GM23338 (cell line): ENCODE measurements at regions not wholly inside any gene's neighbourhood (a gene's known extent, or its start where the extent isn't known, plus 50 kb on each side); places are given as distances from the start of the nearest gene placed in this dataset.

ENCODE experiments used
- ATAC-seq: fragments of 200-7000 bp; cut with Tn5 transposase; 3 replicates; pipeline ENCODE4 v1.9.1; 2020
- DNase-seq: peaks from one replicate; pipeline ENCODE4 v3.0.0-alpha.2; 2015; ENCODE audit warnings: low spot score
- H2AFZ ChIP-seq: fragments of 200-600 bp; sonication (generic); 2 replicates; pipeline ENCODE4 v1.8.0; 2016; ENCODE audit warnings: antibody characterized with exemption, mild to moderate bottlenecking, moderate library complexity
- H3F3A ChIP-seq: fragments of 200-600 bp; sonication (generic); replicated peaks from 2 replicates; pipeline ENCODE4 v1.8.0; 2017; ENCODE audit warnings: antibody characterized with exemption, mixed run types, low read depth
- H3K27ac ChIP-seq: fragments of 200-600 bp; sonication (generic); 2 replicates; pipeline ENCODE4 v1.6.1; 2016; ENCODE audit warnings: low read depth
- H3K27me3 ChIP-seq: fragments of 200-600 bp; sonication (generic); 2 replicates; pipeline ENCODE4 v1.8.0; 2016; ENCODE audit warnings: mild to moderate bottlenecking, mixed run types, moderate library complexity; ENCODE audit not compliant: insufficient read depth
- H3K36me3 ChIP-seq: fragments of 200-600 bp; sonication (generic); 2 replicates; pipeline ENCODE4 v1.8.0; 2016; ENCODE audit warnings: mild to moderate bottlenecking; ENCODE audit not compliant: insufficient read depth
- H3K4me1 ChIP-seq: fragments of 200-600 bp; sonication (generic); 2 replicates; pipeline ENCODE4 v1.8.0; 2016; ENCODE audit warnings: mild to moderate bottlenecking, moderate library complexity; ENCODE audit not compliant: insufficient read depth
- H3K4me2 ChIP-seq: fragments of 200-600 bp; sonication (generic); 2 replicates; pipeline ENCODE4 v1.7.1; 2017; ENCODE audit warnings: mixed run types
- H3K4me3 ChIP-seq: fragments of 200-600 bp; sonication (generic); 2 replicates; pipeline ENCODE4 v1.6.1; 2016; ENCODE audit warnings: mixed run types
- H3K79me2 ChIP-seq: fragments of 200-600 bp; sonication (generic); replicated peaks from 2 replicates; pipeline ENCODE4 v1.8.0; 2017; ENCODE audit warnings: mild to moderate bottlenecking; ENCODE audit not compliant: insufficient read depth
- H3K9me2 ChIP-seq: fragments of 200-600 bp; sonication (generic); 2 replicates; pipeline ENCODE4 v1.8.0; 2017; ENCODE audit not compliant: insufficient read depth
- H4K20me1 ChIP-seq: fragments of 200-600 bp; sonication (generic); replicated peaks from 2 replicates; pipeline ENCODE4 v1.8.0; 2017; ENCODE audit warnings: mild to moderate bottlenecking; ENCODE audit not compliant: insufficient read depth
- H3K27ac Mint-ChIP-seq: 2 replicates; pipeline ENCODE4 v1.8.0; 2020; ENCODE audit warnings: inconsistent platforms, mild to moderate bottlenecking, moderate library complexity, mixed read lengths
- H3K27me3 Mint-ChIP-seq: 3 replicates; pipeline ENCODE4 v1.8.0; 2022; ENCODE audit warnings: low read depth, mild to moderate bottlenecking, moderate library complexity, mixed read lengths, inconsistent platforms; ENCODE audit not compliant: insufficient read depth, poor library complexity
- H3K36me3 Mint-ChIP-seq: 3 replicates; pipeline ENCODE4 v1.8.0; 2021; ENCODE audit warnings: low read depth, mild to moderate bottlenecking, inconsistent platforms, moderate library complexity, mixed read lengths
- H3K4me1 Mint-ChIP-seq: 3 replicates; pipeline ENCODE4 v1.8.0; 2020; ENCODE audit warnings: mild to moderate bottlenecking, inconsistent platforms, mixed read lengths
- H3K4me3 Mint-ChIP-seq: 3 replicates; pipeline ENCODE4 v1.8.0; 2021; ENCODE audit warnings: moderate library complexity, mild to moderate bottlenecking, inconsistent platforms, mixed read lengths
- H3K9me3 Mint-ChIP-seq: 3 replicates; pipeline ENCODE4 v1.8.0; 2020; ENCODE audit warnings: moderate library complexity, mild to moderate bottlenecking, inconsistent platforms, mixed read lengths
- CREB1 ChIP-seq: fragments of 250-450 bp; sonication (Bioruptor Pico); IDR thresholded peaks from 2 replicates; pipeline ENCODE4 v1.5.0; 2020; ENCODE audit warnings: low read depth, mild to moderate bottlenecking, moderate library complexity
- EZH2 ChIP-seq: fragments of 200-600 bp; sonication (generic); IDR thresholded peaks from one replicate; pipeline ENCODE4 v1.8.0; 2017; ENCODE audit warnings: antibody characterized with exemption, mild to moderate bottlenecking, low read depth; ENCODE audit not compliant: unreplicated experiment
- EZH2phosphoT487 ChIP-seq: fragments of 200-600 bp; sonication (generic); IDR thresholded peaks from one replicate; pipeline ENCODE4 v1.8.1; 2018; ENCODE audit warnings: antibody characterized with exemption; ENCODE audit not compliant: unreplicated experiment
- JUNB ChIP-seq: IDR thresholded peaks from one replicate; pipeline ENCODE4 v1.6.1; 2016; ENCODE audit warnings: antibody characterized with exemption; ENCODE audit not compliant: unreplicated experiment
- NANOG ChIP-seq: IDR thresholded peaks from 2 replicates; pipeline ENCODE4 v1.6.1; 2016; ENCODE audit warnings: antibody characterized with exemption, borderline replicate concordance
- POLR2AphosphoS5 ChIP-seq: IDR thresholded peaks from 2 replicates; pipeline ENCODE4 v1.6.1; 2016; ENCODE audit warnings: antibody characterized with exemption, low read depth
- STAT1 ChIP-seq: IDR thresholded peaks from one replicate; pipeline ENCODE4 v1.6.1; 2016; ENCODE audit warnings: antibody characterized with exemption; ENCODE audit not compliant: unreplicated experiment
- ZNF114 ChIP-seq: fragments of 250-450 bp; sonication (Bioruptor Pico); IDR thresholded peaks from 2 replicates; pipeline ENCODE4 v1.5.0; 2020; ENCODE audit warnings: mild to moderate bottlenecking, moderate library complexity
- ZNF331 ChIP-seq: fragments of 250-450 bp; sonication (Bioruptor Pico); IDR thresholded peaks from 2 replicates; pipeline ENCODE4 v1.5.0; 2020; ENCODE audit warnings: low read depth, mild to moderate bottlenecking, moderate library complexity
- TF ChIP-seq, protein P1 (sequence below): IDR thresholded peaks from one replicate; pipeline ENCODE4 v1.6.1; 2018; ENCODE audit warnings: antibody characterized with exemption; ENCODE audit not compliant: unreplicated experiment
- TF ChIP-seq, protein P2 (sequence below): IDR thresholded peaks from 2 replicates; pipeline ENCODE4 v1.6.1; 2016; ENCODE audit warnings: antibody characterized with exemption

- no peak for TF ChIP-seq CREB1 (CRISPR knock-in tag)
- no peak for TF ChIP-seq EZH2
- TF ChIP-seq, protein P1, sequence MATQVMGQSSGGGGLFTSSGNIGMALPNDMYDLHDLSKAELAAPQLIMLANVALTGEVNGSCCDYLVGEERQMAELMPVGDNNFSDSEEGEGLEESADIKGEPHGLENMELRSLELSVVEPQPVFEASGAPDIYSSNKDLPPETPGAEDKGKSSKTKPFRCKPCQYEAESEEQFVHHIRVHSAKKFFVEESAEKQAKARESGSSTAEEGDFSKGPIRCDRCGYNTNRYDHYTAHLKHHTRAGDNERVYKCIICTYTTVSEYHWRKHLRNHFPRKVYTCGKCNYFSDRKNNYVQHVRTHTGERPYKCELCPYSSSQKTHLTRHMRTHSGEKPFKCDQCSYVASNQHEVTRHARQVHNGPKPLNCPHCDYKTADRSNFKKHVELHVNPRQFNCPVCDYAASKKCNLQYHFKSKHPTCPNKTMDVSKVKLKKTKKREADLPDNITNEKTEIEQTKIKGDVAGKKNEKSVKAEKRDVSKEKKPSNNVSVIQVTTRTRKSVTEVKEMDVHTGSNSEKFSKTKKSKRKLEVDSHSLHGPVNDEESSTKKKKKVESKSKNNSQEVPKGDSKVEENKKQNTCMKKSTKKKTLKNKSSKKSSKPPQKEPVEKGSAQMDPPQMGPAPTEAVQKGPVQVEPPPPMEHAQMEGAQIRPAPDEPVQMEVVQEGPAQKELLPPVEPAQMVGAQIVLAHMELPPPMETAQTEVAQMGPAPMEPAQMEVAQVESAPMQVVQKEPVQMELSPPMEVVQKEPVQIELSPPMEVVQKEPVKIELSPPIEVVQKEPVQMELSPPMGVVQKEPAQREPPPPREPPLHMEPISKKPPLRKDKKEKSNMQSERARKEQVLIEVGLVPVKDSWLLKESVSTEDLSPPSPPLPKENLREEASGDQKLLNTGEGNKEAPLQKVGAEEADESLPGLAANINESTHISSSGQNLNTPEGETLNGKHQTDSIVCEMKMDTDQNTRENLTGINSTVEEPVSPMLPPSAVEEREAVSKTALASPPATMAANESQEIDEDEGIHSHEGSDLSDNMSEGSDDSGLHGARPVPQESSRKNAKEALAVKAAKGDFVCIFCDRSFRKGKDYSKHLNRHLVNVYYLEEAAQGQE, result no peak
- TF ChIP-seq JUNB, result no peak
- no peak for TF ChIP-seq NANOG
These were observed 202.4 kb upstream of the SIX2 start (continued) for GRCh38 chr2:45211636-45212035.

DNA sequence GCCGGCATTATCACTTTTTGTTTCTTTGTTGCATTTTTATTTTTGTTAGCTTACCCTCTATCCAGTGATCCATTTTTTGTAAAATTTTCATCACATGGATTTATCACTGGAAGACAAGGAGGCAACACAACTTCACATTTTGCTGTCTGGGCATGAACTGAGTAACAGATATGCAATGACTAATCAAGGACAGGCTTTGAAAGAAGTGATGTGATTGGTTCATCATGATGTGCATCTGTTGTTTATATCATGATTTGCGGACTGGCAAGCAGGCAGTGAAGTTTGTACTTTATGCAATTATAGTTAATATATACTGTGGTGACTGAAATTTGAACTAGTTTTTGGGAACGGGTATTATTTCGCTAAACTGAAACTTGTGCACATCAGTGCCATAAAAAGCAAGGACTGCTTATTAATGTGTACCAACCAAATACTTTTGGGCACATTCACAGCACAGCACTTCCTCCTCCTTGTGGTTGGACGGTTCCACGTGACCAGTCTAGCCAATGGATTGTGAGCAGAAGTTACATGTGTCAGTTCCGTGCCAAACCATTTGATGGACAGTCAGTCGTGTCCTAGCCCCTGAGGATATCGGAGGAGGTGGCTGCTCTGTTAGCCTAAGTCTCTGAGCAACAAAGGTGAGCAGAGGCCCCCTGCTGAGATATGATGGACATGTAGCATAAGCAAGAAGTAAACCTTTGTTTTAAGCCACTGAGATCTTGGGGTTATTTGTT, 201.4 kb upstream of the SIX2 start:
- H3K4me3 ChIP-seq, result no peak overlapping the region
- H3K27me3 Mint-ChIP-seq, result peaks cover 2% of the 10 kb centered on the region
- H3K27ac Mint-ChIP-seq, result no peak overlapping the region
- no peaks in the 10 kb centered on the region for H3K36me3 ChIP-seq
- H3K79me2 ChIP-seq, result no peaks in the 10 kb centered on the region
- H3K4me2 ChIP-seq, result no peak overlapping the region
- no peak overlapping the region for H2AFZ ChIP-seq
- H3K9me2 ChIP-seq, result 0 out of 2 replicates have a peak, but pooled peaks cover 10% of the 10 kb centered on the region
- H3K4me1 Mint-ChIP-seq, result no peaks in the 10 kb centered on the region; the same call in 2 of the 3 replicates
- no peaks in the 10 kb centered on the region for H4K20me1 ChIP-seq
- ATAC-seq (no peak), DNase-seq (no peak)
- H3K27me3 ChIP-seq, result no peaks in the 10 kb centered on the region
- no peaks in the 10 kb centered on the region for H3K36me3 Mint-ChIP-seq
- H3K27ac ChIP-seq, result no peak overlapping the region
- H3F3A ChIP-seq, result no peaks in the 10 kb centered on the region
- no peaks in the 10 kb centered on the region for H3K9me3 Mint-ChIP-seq
- H3K4me3 Mint-ChIP-seq, result no peak overlapping the region
- no peaks in the 10 kb centered on the region for H3K4me1 ChIP-seq
- TF ChIP-seq EZH2phosphoT487 (no peak), EZH2 (no peak), ZNF331 (CRISPR knock-in tag) (no peak), ZNF114 (CRISPR knock-in tag) (no peak), STAT1 (no peak), POLR2AphosphoS5 (no peak), CREB1 (CRISPR knock-in tag) (no peak), NANOG (no peak)
- TF ChIP-seq, protein P2, sequence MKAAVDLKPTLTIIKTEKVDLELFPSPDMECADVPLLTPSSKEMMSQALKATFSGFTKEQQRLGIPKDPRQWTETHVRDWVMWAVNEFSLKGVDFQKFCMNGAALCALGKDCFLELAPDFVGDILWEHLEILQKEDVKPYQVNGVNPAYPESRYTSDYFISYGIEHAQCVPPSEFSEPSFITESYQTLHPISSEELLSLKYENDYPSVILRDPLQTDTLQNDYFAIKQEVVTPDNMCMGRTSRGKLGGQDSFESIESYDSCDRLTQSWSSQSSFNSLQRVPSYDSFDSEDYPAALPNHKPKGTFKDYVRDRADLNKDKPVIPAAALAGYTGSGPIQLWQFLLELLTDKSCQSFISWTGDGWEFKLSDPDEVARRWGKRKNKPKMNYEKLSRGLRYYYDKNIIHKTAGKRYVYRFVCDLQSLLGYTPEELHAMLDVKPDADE, result no peak
- TF ChIP-seq, protein P1, result no peak
